HG03039 (cell line): ENCODE measurements at regions not wholly inside any gene's neighbourhood (a gene's known extent, or its start where the extent isn't known, plus 50 kb on each side); places are given as distances from the start of the nearest gene placed in this dataset.
"Not testable (repeated sequence)": the region's sequence is repeated elsewhere in the genome, so short reads cannot be mapped to it uniquely, and the experiment has no call there.

Experiments
- ATAC-seq: cut with Tn5 transposase; IDR thresholded peaks from one replicate; pipeline ENCODE4 v1.9.1; 2021; ENCODE audit warnings: mild to moderate bottlenecking, moderate library complexity; ENCODE audit not compliant: unreplicated experiment

- no peak for ATAC-seq
Measured at GRCh38 chr4:128459547-128459946, 171.9 kb upstream of the PGRMC2 start.

- no peak for ATAC-seq
Measured at GRCh38 chr4:128458816-128459215, 171.2 kb upstream of the PGRMC2 start.

GRCh38 chr4:128457726-128458125, 170.1 kb upstream of the PGRMC2 start:
- no peak for ATAC-seq

GRCh38 chr4:128456171-128456570, 168.6 kb upstream of the PGRMC2 start:
- no peak for ATAC-seq

- no peak for ATAC-seq
Measured at GRCh38 chr4:128455480-128455879, 167.9 kb upstream of the PGRMC2 start.

- no peak for ATAC-seq
Measured at GRCh38 chr4:128454881-128455280, 167.3 kb upstream of the PGRMC2 start.

- peak; percentile 99 for ATAC-seq
Measured at GRCh38 chr4:128454281-128454871, 166.8 kb upstream of the PGRMC2 start.

- ATAC-seq, result no peak
Measured at GRCh38 chr4:128452415-128452814, 164.8 kb upstream of the PGRMC2 start.

GRCh38 chr4:128451270-128451905, 163.8 kb upstream of the PGRMC2 start:
- no peak for ATAC-seq

- ATAC-seq, result no peak
Measured at GRCh38 chr4:128450326-128451120, 162.9 kb upstream of the PGRMC2 start.

- no peak for ATAC-seq
Measured at GRCh38 chr4:128449251-128449650, 161.6 kb upstream of the PGRMC2 start.

GRCh38 chr4:128444544-128445302, 157.1 kb upstream of the PGRMC2 start:
- ATAC-seq, result no peak

GRCh38 chr4:128440923-128441322, 153.3 kb upstream of the PGRMC2 start:
- no peak for ATAC-seq

- not testable (repeated sequence) for ATAC-seq
Measured at GRCh38 chr4:128437023-128437422, 149.4 kb upstream of the PGRMC2 start.

- not testable (repeated sequence) for ATAC-seq
Measured at GRCh38 chr4:128429023-128429613, 141.5 kb upstream of the PGRMC2 start.

GRCh38 chr4:128428397-128428796, 140.8 kb upstream of the PGRMC2 start:
- ATAC-seq, result no peak

- ATAC-seq, result no peak
Measured at GRCh38 chr4:128427832-128428366, 140.3 kb upstream of the PGRMC2 start.

- ATAC-seq, result no peak
Measured at GRCh38 chr4:128424527-128425497, 137.2 kb upstream of the PGRMC2 start.

- ATAC-seq, result not testable (repeated sequence)
Measured at GRCh38 chr4:128422296-128422695, 134.7 kb upstream of the PGRMC2 start.
